ENCODE measurements at regions not wholly inside any gene's neighbourhood (a gene's known extent, or its start where the extent isn't known, plus 50 kb on each side); places are given as distances from the start of the nearest gene placed in this dataset.
"Not testable (repeated sequence)": the region's sequence is repeated elsewhere in the genome, so short reads cannot be mapped to it uniquely, and the experiment has no call there.

GRCh38 chr5:128844354-128844923 is 120.8 kb upstream of the SLC27A6 start:
- Histone ChIP-seq H3K9ac (ENCODE audit: insufficient read length) (no peak overlapping the region), H3K9me3 (ENCODE audit: low read depth, low read length) (no peaks in the 10 kb centered on the region), H3K36me3 (ENCODE audit: insufficient read depth, low read length) (no peaks in the 10 kb centered on the region), H3K4me3 (no peak overlapping the region), H3K27ac (no peak overlapping the region)
- TF ChIP-seq POLR2AphosphoS5 (IDR thresholded peaks at IDR 0.05; ENCODE audit: borderline replicate concordance, low read depth, low read length) (no peak), EZH2 (IDR thresholded peaks at IDR 0.05) (no peak), FOXP2 (optimal IDR thresholded peaks at IDR 0.05; ENCODE audit: control extremely low read depth, extremely low read length, insufficient read depth) (no peak)
- no peak for DNase-seq (ENCODE audit: low read depth, low spot score)

- H3K9ac ChIP-seq (ENCODE audit: insufficient read length) = no peak overlapping the region
- TF ChIP-seq POLR2AphosphoS5 (IDR thresholded peaks at IDR 0.05; ENCODE audit: borderline replicate concordance, low read depth, low read length) = no peak
- no peak for TF ChIP-seq FOXP2 (optimal IDR thresholded peaks at IDR 0.05; ENCODE audit: control extremely low read depth, extremely low read length, insufficient read depth)
- no peak for TF ChIP-seq EZH2 (IDR thresholded peaks at IDR 0.05)
- no peak for DNase-seq (ENCODE audit: low read depth, low spot score)
- no peak overlapping the region for H3K27ac ChIP-seq
- no peaks in the 10 kb centered on the region for H3K9me3 ChIP-seq (ENCODE audit: low read depth, low read length)
- no peak overlapping the region for H3K4me3 ChIP-seq
- H3K36me3 ChIP-seq (ENCODE audit: insufficient read depth, low read length) = no peaks in the 10 kb centered on the region
Measured at GRCh38 chr5:128850049-128850448, 115.2 kb upstream of the SLC27A6 start.

GRCh38 chr5:128854931-128855330 is 110.4 kb upstream of the SLC27A6 start:
- Histone ChIP-seq H3K4me3 (no peak overlapping the region), H3K36me3 (ENCODE audit: insufficient read depth, low read length) (no peaks in the 10 kb centered on the region), H3K27ac (no peak overlapping the region), H3K9me3 (ENCODE audit: low read depth, low read length) (no peaks in the 10 kb centered on the region), H3K9ac (ENCODE audit: insufficient read length) (no peak overlapping the region)
- TF ChIP-seq POLR2AphosphoS5 (IDR thresholded peaks at IDR 0.05; ENCODE audit: borderline replicate concordance, low read depth, low read length) = no peak
- TF ChIP-seq FOXP2 (optimal IDR thresholded peaks at IDR 0.05; ENCODE audit: control extremely low read depth, extremely low read length, insufficient read depth) = no peak
- no peak for TF ChIP-seq EZH2 (IDR thresholded peaks at IDR 0.05)
- DNase-seq (ENCODE audit: low read depth, low spot score) = no peak

GRCh38 chr5:128857076-128857677 is 108.1 kb upstream of the SLC27A6 start:
- no peak for DNase-seq (ENCODE audit: low read depth, low spot score)
- Histone ChIP-seq H3K36me3 (ENCODE audit: insufficient read depth, low read length) (no peaks in the 10 kb centered on the region), H3K9ac (ENCODE audit: insufficient read length) (no peak overlapping the region), H3K4me3 (no peak overlapping the region), H3K9me3 (ENCODE audit: low read depth, low read length) (no peaks in the 10 kb centered on the region), H3K27ac (no peak overlapping the region)
- TF ChIP-seq POLR2AphosphoS5 (IDR thresholded peaks at IDR 0.05; ENCODE audit: borderline replicate concordance, low read depth, low read length) = no peak

- Histone ChIP-seq H3K4me3 (no peak overlapping the region), H3K9me3 (ENCODE audit: low read depth, low read length) (no peaks in the 10 kb centered on the region), H3K27ac (no peak overlapping the region), H3K36me3 (ENCODE audit: insufficient read depth, low read length) (no peaks in the 10 kb centered on the region), H3K9ac (ENCODE audit: insufficient read length) (no peak overlapping the region)
- TF ChIP-seq EZH2 (IDR thresholded peaks at IDR 0.05) (no peak), POLR2AphosphoS5 (IDR thresholded peaks at IDR 0.05; ENCODE audit: borderline replicate concordance, low read depth, low read length) (no peak)
- no peak for DNase-seq (ENCODE audit: low read depth, low spot score)
Measured at GRCh38 chr5:128858995-128859394, 106.3 kb upstream of the SLC27A6 start.

GRCh38 chr5:128861155-128861554 is 104.1 kb upstream of the SLC27A6 start:
- not testable (repeated sequence) for H3K27ac ChIP-seq; H3K9me3 ChIP-seq (ENCODE audit: low read depth, low read length); H3K4me3 ChIP-seq; H3K9ac ChIP-seq (ENCODE audit: insufficient read length); H3K36me3 ChIP-seq (ENCODE audit: insufficient read depth, low read length); DNase-seq (ENCODE audit: low read depth, low spot score)

- Histone ChIP-seq H3K9me3 (ENCODE audit: low read depth, low read length) (no peaks in the 10 kb centered on the region), H3K9ac (ENCODE audit: insufficient read length) (no peak overlapping the region), H3K4me3 (no peak overlapping the region), H3K36me3 (ENCODE audit: insufficient read depth, low read length) (no peaks in the 10 kb centered on the region), H3K27ac (no peak overlapping the region)
- no peak for TF ChIP-seq POLR2AphosphoS5 (IDR thresholded peaks at IDR 0.05; ENCODE audit: borderline replicate concordance, low read depth, low read length)
- no peak for TF ChIP-seq EZH2 (IDR thresholded peaks at IDR 0.05)
- TF ChIP-seq FOXP2 (optimal IDR thresholded peaks at IDR 0.05; ENCODE audit: control extremely low read depth, extremely low read length, insufficient read depth) = no peak
- no peak for DNase-seq (ENCODE audit: low read depth, low spot score)
Measured at GRCh38 chr5:128869970-128870369, 95.3 kb upstream of the SLC27A6 start.

- no peaks in the 10 kb centered on the region for H3K36me3 ChIP-seq (ENCODE audit: insufficient read depth, low read length)
- no peak overlapping the region for H3K9ac ChIP-seq (ENCODE audit: insufficient read length)
- no peak overlapping the region for H3K27ac ChIP-seq
- no peak for DNase-seq (ENCODE audit: low read depth, low spot score)
- H3K9me3 ChIP-seq (ENCODE audit: low read depth, low read length) = no peaks in the 10 kb centered on the region
- no peak for TF ChIP-seq POLR2AphosphoS5 (IDR thresholded peaks at IDR 0.05; ENCODE audit: borderline replicate concordance, low read depth, low read length)
- no peak for TF ChIP-seq EZH2 (IDR thresholded peaks at IDR 0.05)
- TF ChIP-seq FOXP2 (optimal IDR thresholded peaks at IDR 0.05; ENCODE audit: control extremely low read depth, extremely low read length, insufficient read depth) = no peak
- no peak overlapping the region for H3K4me3 ChIP-seq
Measured at GRCh38 chr5:128870373-128870772, 94.9 kb upstream of the SLC27A6 start.

- no peak for TF ChIP-seq POLR2AphosphoS5 (IDR thresholded peaks at IDR 0.05; ENCODE audit: borderline replicate concordance, low read depth, low read length)
- H3K9ac ChIP-seq (ENCODE audit: insufficient read length) = no peak overlapping the region
- DNase-seq (ENCODE audit: low read depth, low spot score) = no peak
- no peak overlapping the region for H3K4me3 ChIP-seq
- H3K36me3 ChIP-seq (ENCODE audit: insufficient read depth, low read length) = no peaks in the 10 kb centered on the region
- H3K27ac ChIP-seq = no peak overlapping the region
- H3K9me3 ChIP-seq (ENCODE audit: low read depth, low read length) = no peaks in the 10 kb centered on the region
Measured at GRCh38 chr5:128870923-128871322, 94.4 kb upstream of the SLC27A6 start.

Measured in SK-N-MC (cell line).